GM21447 (cell line): ENCODE measurements at regions not wholly inside any gene's neighbourhood (a gene's known extent, or its start where the extent isn't known, plus 50 kb on each side); places are given as distances from the start of the nearest gene placed in this dataset.
"Not testable (repeated sequence)": the region's sequence is repeated elsewhere in the genome, so short reads cannot be mapped to it uniquely, and the experiment has no call there.

Source experiments
- ATAC-seq: cut with Tn5 transposase; IDR thresholded peaks from one replicate; pipeline ENCODE4 v1.9.1; 2021; ENCODE audit not compliant: unreplicated experiment

DNA sequence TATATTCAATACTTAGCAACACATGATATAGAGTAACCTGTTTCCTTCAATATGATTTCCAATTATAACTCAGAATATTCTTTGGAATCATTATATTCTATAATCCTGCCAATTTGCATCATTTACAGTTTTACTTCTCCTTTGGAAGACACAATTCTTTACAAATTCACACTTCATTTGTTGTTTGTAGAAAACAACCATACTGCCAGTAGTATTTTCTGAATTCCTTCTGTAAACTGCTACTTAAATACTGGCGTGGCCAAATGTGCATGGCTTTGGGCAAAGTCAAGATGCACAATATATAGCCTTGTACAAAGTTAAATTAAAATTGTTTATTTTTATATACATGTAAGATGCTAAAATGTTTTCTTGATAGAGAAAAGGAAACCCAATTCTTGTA is 687.1 kb upstream of the NEGR1 start:
- no peak for ATAC-seq

GRCh38 chr1:72954943-72955342 is 672.6 kb upstream of the NEGR1 start:
- no peak for ATAC-seq

GRCh38 chr1:72950900-72951299 is 668.6 kb upstream of the NEGR1 start:
- not testable (repeated sequence) for ATAC-seq

GRCh38 chr1:72946903-72947499 is 664.7 kb upstream of the NEGR1 start:
- no peak for ATAC-seq

- ATAC-seq, result no peak
Measured at GRCh38 chr1:72942008-72942407, 659.7 kb upstream of the NEGR1 start.

DNA sequence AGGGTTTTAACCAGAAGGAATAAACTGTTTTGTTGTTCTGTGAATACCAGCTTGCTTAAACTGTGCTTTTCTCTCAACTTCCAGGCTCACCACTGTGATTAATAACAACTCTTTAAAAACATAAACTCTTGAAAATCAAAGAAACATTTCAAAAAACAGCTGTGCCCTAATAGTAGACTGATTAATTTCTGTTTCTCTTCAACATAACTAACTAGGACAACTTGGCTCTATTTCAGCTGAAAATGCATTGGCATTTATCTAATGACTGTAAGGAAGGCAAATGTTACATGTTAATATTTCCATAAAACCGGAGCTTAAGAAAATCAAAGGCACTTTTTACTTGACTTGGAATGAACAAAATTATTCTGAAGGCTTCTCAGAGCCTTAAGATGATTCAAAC is 656.1 kb upstream of the NEGR1 start:
- no peak for ATAC-seq

DNA sequence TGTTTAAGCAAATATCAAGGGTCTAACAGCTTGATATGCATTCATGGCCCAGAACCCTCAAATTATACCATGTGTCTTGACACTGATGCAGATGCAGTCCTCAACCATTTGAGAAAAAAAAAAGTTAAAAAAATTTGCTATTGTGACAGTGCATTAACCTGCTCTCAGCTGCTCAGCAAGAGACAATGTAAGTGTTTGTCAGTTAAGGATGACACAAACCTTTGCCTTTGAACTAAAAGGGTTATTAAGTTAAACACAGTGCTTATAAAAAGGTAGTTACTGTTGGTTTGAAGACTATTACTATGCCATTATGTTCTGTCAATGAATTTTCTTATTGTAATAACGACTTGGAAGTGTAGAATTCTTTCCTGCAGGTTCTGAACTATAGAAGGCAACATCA is 655.6 kb upstream of the NEGR1 start:
- ATAC-seq, result no peak

DNA sequence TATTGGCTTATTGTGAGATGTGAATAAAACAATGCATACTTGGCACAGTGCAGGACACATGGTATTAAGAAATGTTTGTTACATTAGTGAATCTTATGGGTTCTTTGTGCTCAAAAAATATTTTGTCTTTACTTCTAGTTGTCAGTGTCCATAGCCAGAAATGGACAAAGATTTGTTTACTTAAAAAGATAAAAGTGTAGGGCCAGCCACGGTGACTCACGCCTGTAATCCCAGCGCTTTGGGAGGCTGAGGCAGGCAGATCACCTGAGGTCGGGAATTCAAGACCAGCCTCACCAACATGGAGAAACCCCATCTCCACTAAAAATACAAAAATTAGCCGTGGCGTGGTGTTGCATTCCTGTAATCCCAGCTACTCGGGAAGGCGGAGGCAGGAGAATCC is 654.6 kb upstream of the NEGR1 start:
- no peak for ATAC-seq

- ATAC-seq, result no peak
Measured at GRCh38 chr1:72936151-72936740, 653.9 kb upstream of the NEGR1 start.

- ATAC-seq, result no peak
Measured at GRCh38 chr1:72932025-72932424, 649.7 kb upstream of the NEGR1 start.

DNA sequence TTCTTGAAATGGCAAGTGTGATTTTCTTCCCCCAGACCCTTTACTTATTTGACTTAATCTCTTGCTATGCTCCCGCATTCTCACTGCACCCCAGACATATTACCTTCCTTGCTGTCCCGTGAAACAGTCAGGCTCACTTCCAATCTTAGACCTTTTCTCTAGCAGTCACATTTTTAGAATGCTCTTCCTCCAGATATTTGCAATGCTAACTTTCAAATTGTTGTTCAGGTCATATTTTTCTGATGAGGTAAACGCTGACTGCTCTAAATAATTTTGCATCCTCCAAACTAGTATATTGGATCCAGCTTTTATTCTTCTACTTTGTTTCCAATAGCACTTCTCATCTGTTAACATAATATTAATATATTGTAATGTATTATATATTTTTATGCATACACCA is 648.2 kb upstream of the NEGR1 start:
- no peak for ATAC-seq

GRCh38 chr1:72918940-72919339 is 636.6 kb upstream of the NEGR1 start:
- no peak for ATAC-seq

GRCh38 chr1:72917920-72918319 is 635.6 kb upstream of the NEGR1 start:
- ATAC-seq, result no peak

- no peak for ATAC-seq
Measured at GRCh38 chr1:72915581-72915980, 633.2 kb upstream of the NEGR1 start.

DNA sequence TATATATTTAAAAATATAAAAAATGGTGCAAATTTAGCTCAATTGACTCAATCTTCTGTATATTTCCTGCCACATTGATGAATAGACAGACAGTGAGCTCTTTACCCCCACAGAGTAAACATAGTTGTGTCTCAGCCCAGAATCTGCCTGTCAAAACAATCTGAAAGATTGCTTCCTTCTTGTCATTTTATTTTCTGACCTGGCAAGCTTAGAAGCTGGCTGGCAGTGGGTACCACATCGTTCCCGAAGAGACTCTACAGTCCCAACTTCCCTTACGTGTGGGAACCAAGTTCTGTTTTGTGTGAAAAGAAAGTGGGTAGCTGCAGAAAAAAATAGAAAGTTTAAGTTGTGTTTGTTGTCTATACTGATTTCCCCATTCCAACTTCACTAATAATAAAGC is 629.3 kb upstream of the NEGR1 start:
- no peak for ATAC-seq

GRCh38 chr1:72896256-72896655 is 613.9 kb upstream of the NEGR1 start:
- ATAC-seq, result no peak

GRCh38 chr1:72892461-72892860 is 610.1 kb upstream of the NEGR1 start:
- no peak for ATAC-seq

DNA sequence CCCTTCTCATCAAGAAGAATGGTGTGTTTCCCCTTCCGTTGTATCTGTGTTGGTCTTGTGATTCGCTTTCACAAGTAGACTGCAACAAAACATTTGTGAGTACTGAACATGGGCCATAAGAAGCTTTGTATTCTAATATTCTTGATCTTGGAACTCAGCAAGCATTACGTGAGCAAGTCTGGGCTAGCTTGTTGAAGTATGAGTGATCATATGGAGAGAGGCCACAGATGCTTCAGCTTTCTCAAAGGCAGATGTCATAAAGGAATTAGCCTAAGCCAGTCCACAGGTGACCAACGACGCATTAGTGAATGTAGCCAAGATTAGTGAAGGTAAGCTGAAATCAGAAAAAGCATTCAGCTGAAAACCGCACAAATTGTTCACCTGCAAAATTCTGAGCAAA is 609.6 kb upstream of the NEGR1 start:
- ATAC-seq, result no peak

DNA sequence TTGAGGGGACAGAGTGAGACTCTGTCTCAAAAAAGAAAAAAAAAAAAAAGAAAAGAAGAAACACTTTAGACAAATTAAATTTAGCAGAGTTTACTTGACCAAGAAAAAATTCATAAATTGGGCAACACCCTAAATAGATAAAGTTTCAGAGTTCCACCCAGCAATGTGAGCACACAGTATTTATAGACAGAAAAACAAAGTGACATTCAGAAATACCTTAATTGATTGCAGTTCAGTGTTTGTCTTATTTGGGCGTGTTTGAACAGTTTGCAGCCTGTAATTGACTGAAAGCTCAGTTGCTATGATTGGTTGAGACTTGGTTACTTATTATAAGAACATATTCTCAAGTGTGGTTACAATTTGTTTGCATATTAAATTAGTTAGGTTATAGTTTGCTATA is 603.5 kb upstream of the NEGR1 start:
- no peak for ATAC-seq

GRCh38 chr1:72885017-72885416 is 602.7 kb upstream of the NEGR1 start:
- no peak for ATAC-seq

DNA sequence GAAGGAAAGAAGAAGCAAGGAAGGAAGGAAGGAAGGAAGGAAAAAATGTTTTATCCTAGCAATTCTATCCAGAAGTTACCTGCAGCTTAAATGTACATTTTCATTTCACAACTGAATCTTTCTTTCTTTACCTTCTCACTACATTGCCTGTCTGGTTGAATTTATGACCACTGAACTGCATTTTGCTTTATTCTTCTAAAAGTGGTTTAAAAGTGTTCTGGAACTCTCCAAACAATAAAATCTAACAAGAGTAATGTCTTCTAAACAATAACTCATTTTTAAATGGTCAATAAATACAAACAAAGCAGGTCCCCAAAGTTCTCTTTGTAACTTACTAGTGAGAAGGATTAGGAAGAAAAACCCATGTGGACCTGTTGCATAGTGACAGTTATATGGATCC is 587.5 kb upstream of the NEGR1 start:
- no peak for ATAC-seq

DNA sequence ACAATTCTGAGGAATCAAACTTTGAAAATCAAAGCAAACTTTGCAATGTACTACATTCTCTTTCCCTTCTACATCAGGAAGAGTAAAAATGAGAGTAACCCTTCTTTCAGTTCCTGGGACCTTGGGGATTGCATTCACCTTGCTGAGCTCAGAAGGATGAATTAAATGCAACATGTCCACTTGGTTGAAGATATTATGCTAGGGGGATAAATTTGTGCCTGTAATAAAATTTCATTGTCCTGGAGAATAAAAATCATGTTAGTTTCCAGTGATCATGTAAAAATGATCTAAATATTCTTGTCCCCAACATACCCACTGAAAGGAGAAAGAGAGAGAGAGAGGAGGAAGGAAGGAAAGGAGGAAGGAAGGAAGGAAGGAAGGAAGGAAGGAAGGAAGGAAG is 587.1 kb upstream of the NEGR1 start:
- no peak for ATAC-seq

DNA sequence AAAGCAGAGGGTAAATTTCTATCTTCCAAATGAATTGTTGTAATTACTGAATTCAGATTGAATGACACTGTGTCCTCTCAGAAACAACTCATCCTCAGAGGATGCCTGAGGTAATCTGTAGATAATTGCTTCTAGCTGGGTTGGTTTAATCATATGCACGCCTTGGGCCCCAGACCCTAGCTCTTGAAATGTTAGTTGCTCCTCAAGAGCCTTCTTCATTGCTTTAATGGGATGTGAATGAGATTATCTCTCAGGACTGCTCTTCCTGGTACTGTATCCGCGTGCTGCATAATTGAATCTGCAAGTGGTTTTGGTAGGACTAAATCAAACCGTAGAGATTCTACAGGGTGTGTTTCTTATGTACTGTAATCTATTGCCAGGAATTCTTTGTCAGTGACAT is 569.3 kb upstream of the NEGR1 start:
- ATAC-seq, result no peak
